SK-N-SH treated with all-trans-retinoic acid at 6 μM for 48 hours (cell line): ENCODE measurements at regions not wholly inside any gene's neighbourhood (a gene's known extent, or its start where the extent isn't known, plus 50 kb on each side); places are given as distances from the start of the nearest gene placed in this dataset.

Experiments
- CREB5 ChIP-seq: fragments of 250-450 bp; sonication (Bioruptor Pico); IDR thresholded peaks from 2 replicates; pipeline ENCODE4 v1.5.1; 2020; ENCODE audit warnings: low read depth, mild to moderate bottlenecking, moderate library complexity
- CSRNP3 ChIP-seq: fragments of 250-450 bp; sonication (Bioruptor Pico); IDR thresholded peaks from 2 replicates; pipeline ENCODE4 v1.5.1; 2021; ENCODE audit warnings: mild to moderate bottlenecking, moderate library complexity
- GLIS3 ChIP-seq: fragments of 250-450 bp; sonication (Bioruptor Pico); IDR thresholded peaks from 2 replicates; pipeline ENCODE4 v1.5.0; 2020; ENCODE audit warnings: mild to moderate bottlenecking, moderate library complexity
- PATZ1 ChIP-seq: fragments of 250-450 bp; sonication (Bioruptor Pico); IDR thresholded peaks from 2 replicates; pipeline ENCODE4 v1.8.0; 2020; ENCODE audit warnings: mild to moderate bottlenecking, moderate library complexity, borderline replicate concordance
- PPARA ChIP-seq: fragments of 250-450 bp; sonication (Bioruptor Pico); IDR thresholded peaks from 2 replicates; pipeline ENCODE4 v1.5.0; 2020; ENCODE audit warnings: mild to moderate bottlenecking, borderline replicate concordance
- RARB ChIP-seq: fragments of 250-450 bp; sonication (Bioruptor Pico); IDR thresholded peaks from 2 replicates; pipeline ENCODE4 v1.8.0; 2021; ENCODE audit warnings: mild to moderate bottlenecking, moderate library complexity
- TSHZ2 ChIP-seq: fragments of 250-450 bp; sonication (Bioruptor Pico); IDR thresholded peaks from 2 replicates; pipeline ENCODE4 v1.5.0; 2020; ENCODE audit warnings: mild to moderate bottlenecking, moderate library complexity
- ZC3H10 ChIP-seq: fragments of 250-450 bp; sonication (Bioruptor Pico); IDR thresholded peaks from 2 replicates; pipeline ENCODE4 v1.5.1; 2021; ENCODE audit warnings: mild to moderate bottlenecking, moderate library complexity
- ZNF565 ChIP-seq: fragments of 450-650 bp; formaldehyde crosslinking; conservative IDR thresholded peaks from 2 replicates; pipeline ENCODE4 v1.5.0; 2020; ENCODE audit warnings: low read depth, mild to moderate bottlenecking, moderate library complexity
- ZNF70 ChIP-seq: fragments of 450-650 bp; formaldehyde crosslinking; IDR thresholded peaks from 2 replicates; pipeline ENCODE4 v1.5.0; 2020; ENCODE audit warnings: mild to moderate bottlenecking, moderate library complexity

- TF ChIP-seq ZNF70 (CRISPR knock-in tag): no peak
- no peak for TF ChIP-seq CREB5 (CRISPR knock-in tag)
- TF ChIP-seq ZC3H10 (CRISPR knock-in tag): no peak
- no peak for TF ChIP-seq GLIS3 (CRISPR knock-in tag)
- TF ChIP-seq PATZ1: no peak
- TF ChIP-seq TSHZ2 (CRISPR knock-in tag): no peak
- no peak for TF ChIP-seq PPARA (CRISPR knock-in tag)
- TF ChIP-seq RARB: no peak
- TF ChIP-seq ZNF565: no peak
- no peak for TF ChIP-seq CSRNP3 (CRISPR knock-in tag)
These were observed 75.8 kb upstream of the TSHZ2 start for GRCh38 chr20:52896348-52896747.
